ENCODE measurements at regions not wholly inside any gene's neighbourhood (a gene's known extent, or its start where the extent isn't known, plus 50 kb on each side); places are given as distances from the start of the nearest gene placed in this dataset.

DNA sequence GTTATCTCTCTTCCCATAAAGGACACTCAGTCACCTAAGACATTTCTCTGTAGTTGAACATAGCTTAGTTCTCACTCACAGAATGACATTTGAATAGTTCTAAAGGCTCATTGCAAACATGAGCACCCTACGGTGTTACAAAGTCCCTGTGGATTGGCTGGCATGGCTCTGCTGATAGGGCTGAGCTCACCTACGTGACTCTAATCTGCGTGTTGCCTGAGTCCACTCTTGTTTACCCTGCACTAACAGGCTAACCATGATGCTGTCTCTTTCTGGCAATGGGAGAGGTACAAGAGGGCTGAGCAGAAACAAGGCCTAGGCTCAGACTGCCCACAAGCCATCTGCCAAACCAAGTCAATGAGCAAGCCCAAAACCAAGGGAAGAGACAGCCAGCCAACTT lies 103.6 kb downstream of the PALM2AKAP2 start:
- H3K9me3 Mint-ChIP-seq (ENCODE audit: low read depth, unreplicated experiment), result no peaks in the 10 kb centered on the region
- CTCF ChIA-PET, result no interaction called here
- H3K27ac Mint-ChIP-seq (ENCODE audit: unreplicated experiment), result no peak overlapping the region
- no peaks in the 10 kb centered on the region for H3K4me1 Mint-ChIP-seq (ENCODE audit: low read depth, unreplicated experiment)
- TF ChIP-seq, protein P1, sequence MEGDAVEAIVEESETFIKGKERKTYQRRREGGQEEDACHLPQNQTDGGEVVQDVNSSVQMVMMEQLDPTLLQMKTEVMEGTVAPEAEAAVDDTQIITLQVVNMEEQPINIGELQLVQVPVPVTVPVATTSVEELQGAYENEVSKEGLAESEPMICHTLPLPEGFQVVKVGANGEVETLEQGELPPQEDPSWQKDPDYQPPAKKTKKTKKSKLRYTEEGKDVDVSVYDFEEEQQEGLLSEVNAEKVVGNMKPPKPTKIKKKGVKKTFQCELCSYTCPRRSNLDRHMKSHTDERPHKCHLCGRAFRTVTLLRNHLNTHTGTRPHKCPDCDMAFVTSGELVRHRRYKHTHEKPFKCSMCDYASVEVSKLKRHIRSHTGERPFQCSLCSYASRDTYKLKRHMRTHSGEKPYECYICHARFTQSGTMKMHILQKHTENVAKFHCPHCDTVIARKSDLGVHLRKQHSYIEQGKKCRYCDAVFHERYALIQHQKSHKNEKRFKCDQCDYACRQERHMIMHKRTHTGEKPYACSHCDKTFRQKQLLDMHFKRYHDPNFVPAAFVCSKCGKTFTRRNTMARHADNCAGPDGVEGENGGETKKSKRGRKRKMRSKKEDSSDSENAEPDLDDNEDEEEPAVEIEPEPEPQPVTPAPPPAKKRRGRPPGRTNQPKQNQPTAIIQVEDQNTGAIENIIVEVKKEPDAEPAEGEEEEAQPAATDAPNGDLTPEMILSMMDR (IDR thresholded peaks at IDR 0.05; ENCODE audit: unreplicated experiment), result no peak
- DNase-seq, result no peak
- no peaks in the 10 kb centered on the region for H3K27me3 Mint-ChIP-seq (ENCODE audit: unreplicated experiment)
- H3K36me3 Mint-ChIP-seq (ENCODE audit: insufficient read depth, unreplicated experiment), result no peaks in the 10 kb centered on the region
- intact Hi-C loops (cut with micrococcal nuclease; ENCODE audit: unreplicated experiment), result no loop called here
- no TSS peak for BruUV-seq (replicated peaks)
- no peak overlapping the region for H3K4me3 Mint-ChIP-seq (ENCODE audit: low read depth, unreplicated experiment)

DNA sequence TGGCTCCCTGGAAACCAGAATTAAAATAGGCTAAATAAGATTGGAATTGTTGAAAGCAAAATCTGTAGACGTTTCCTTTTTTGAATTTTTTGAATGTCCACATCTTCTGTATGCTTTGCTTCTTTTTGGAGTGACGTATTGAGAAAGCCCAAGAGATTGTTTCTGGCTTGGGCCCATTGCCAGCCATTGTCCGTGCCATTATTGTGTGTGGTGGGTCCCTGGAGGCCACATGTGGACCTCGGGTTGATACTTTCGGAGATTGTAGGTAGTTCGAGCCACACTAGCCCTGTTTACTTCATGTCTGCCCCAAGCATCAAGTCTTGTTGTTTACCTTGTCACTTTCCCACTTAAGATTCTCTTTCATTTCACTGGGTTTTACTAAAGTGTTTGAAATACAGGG lies 106.0 kb downstream of the PALM2AKAP2 start:
- DNase-seq, result no peak
- no peak overlapping the region for H3K27ac Mint-ChIP-seq (ENCODE audit: unreplicated experiment)
- CTCF ChIA-PET, result no interaction called here
- intact Hi-C loops (cut with micrococcal nuclease; ENCODE audit: unreplicated experiment), result loop anchor here (5.0 kb wide), 1 partner anchor 314 kb away; no protein-coding TSS in a partner anchor
- no TSS peak for BruUV-seq (replicated peaks)
- H3K4me3 Mint-ChIP-seq (ENCODE audit: low read depth, unreplicated experiment), result no peak overlapping the region
- no peaks in the 10 kb centered on the region for H3K27me3 Mint-ChIP-seq (ENCODE audit: unreplicated experiment)
- TF ChIP-seq, protein P1 (IDR thresholded peaks at IDR 0.05; ENCODE audit: unreplicated experiment), result no peak
- no peaks in the 10 kb centered on the region for H3K36me3 Mint-ChIP-seq (ENCODE audit: insufficient read depth, unreplicated experiment)
- H3K4me1 Mint-ChIP-seq (ENCODE audit: low read depth, unreplicated experiment), result no peaks in the 10 kb centered on the region
- no peaks in the 10 kb centered on the region for H3K9me3 Mint-ChIP-seq (ENCODE audit: low read depth, unreplicated experiment)

DNA sequence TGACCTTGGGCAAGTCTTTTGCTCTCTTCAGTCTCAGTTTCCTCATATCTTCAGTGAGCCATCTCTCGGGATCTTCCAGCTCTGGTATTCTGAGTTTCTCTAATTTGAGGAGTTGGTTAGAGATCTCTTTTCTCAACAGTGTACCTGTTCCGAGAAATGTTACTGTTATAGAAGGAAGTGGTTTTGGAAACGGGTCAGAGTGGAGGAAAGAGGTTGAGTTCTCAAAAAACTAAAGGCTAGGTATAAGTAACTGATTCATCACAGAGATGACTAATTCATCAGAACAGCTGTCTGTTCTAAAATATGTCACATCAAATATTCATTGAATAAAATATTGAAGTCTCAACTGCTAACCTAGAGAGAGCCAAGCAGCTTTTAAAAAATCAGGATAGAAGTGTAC lies 106.6 kb downstream of the PALM2AKAP2 start:
- Mint-ChIP-seq H3K27ac (ENCODE audit: unreplicated experiment) (no peak overlapping the region), H3K4me1 (ENCODE audit: low read depth, unreplicated experiment) (no peaks in the 10 kb centered on the region), H3K9me3 (ENCODE audit: low read depth, unreplicated experiment) (no peaks in the 10 kb centered on the region), H3K27me3 (ENCODE audit: unreplicated experiment) (no peaks in the 10 kb centered on the region), H3K4me3 (ENCODE audit: low read depth, unreplicated experiment) (no peak overlapping the region), H3K36me3 (ENCODE audit: insufficient read depth, unreplicated experiment) (no peaks in the 10 kb centered on the region)
- intact Hi-C loops (cut with micrococcal nuclease; ENCODE audit: unreplicated experiment), result loop anchor here (5.0 kb wide), 1 partner anchor 314 kb away; no protein-coding TSS in a partner anchor
- BruUV-seq (replicated peaks), result no TSS peak
- no peak for DNase-seq
- TF ChIP-seq, protein P1 (IDR thresholded peaks at IDR 0.05; ENCODE audit: unreplicated experiment), result no peak
- CTCF ChIA-PET, result no interaction called here

DNA sequence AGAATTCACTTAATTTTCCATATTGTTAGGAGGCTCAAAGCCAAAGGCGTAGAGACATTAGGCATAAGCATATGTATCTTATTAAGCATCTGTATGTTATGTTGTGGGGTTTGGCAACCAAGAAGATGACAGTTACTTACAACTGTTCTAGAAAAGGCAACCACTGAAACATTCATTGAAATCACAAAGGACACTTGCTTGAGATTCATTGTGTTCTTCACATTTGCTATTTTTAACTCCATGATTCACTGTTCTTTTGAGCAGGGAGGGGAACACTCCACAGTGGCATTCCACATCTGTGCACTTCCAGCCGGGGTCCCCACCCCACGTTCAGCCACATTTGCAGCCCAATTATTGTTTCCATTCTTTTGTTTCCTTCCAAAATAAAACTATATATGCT lies 107.1 kb downstream of the PALM2AKAP2 start:
- H3K27me3 Mint-ChIP-seq (ENCODE audit: unreplicated experiment), result no peaks in the 10 kb centered on the region
- H3K4me1 Mint-ChIP-seq (ENCODE audit: low read depth, unreplicated experiment), result no peaks in the 10 kb centered on the region
- no TSS peak for BruUV-seq (replicated peaks)
- no peaks in the 10 kb centered on the region for H3K36me3 Mint-ChIP-seq (ENCODE audit: insufficient read depth, unreplicated experiment)
- DNase-seq, result no peak
- intact Hi-C loops (cut with micrococcal nuclease; ENCODE audit: unreplicated experiment), result loop anchor here (5.0 kb wide), 1 partner anchor 315 kb away; no protein-coding TSS in a partner anchor
- no peaks in the 10 kb centered on the region for H3K9me3 Mint-ChIP-seq (ENCODE audit: low read depth, unreplicated experiment)
- CTCF ChIA-PET, result no interaction called here
- H3K4me3 Mint-ChIP-seq (ENCODE audit: low read depth, unreplicated experiment), result no peak overlapping the region
- no peak overlapping the region for H3K27ac Mint-ChIP-seq (ENCODE audit: unreplicated experiment)
- TF ChIP-seq, protein P1 (IDR thresholded peaks at IDR 0.05; ENCODE audit: unreplicated experiment), result no peak
